ENCODE measurements at regions not wholly inside any gene's neighbourhood (a gene's known extent, or its start where the extent isn't known, plus 50 kb on each side); places are given as distances from the start of the nearest gene placed in this dataset.

GRCh38 chr3:167958141-167958540 is 137.6 kb downstream of the GOLIM4 start:
- no peak for DNase-seq

- DNase-seq, result no peak
Measured at GRCh38 chr3:167952969-167953368, 142.8 kb downstream of the GOLIM4 start.

- DNase-seq, result no peak
Measured at GRCh38 chr3:167950212-167950611, 145.5 kb downstream of the GOLIM4 start.

GRCh38 chr3:167941234-167941995 is 154.3 kb downstream of the GOLIM4 start:
- peak; percentile 14 for DNase-seq

- DNase-seq, result peak; percentile 2
Measured at GRCh38 chr3:167940241-167940640, 155.5 kb downstream of the GOLIM4 start.

- DNase-seq, result no peak
Measured at GRCh38 chr3:167938516-167938915, 157.2 kb downstream of the GOLIM4 start.

GRCh38 chr3:167936019-167936418 is 159.7 kb downstream of the GOLIM4 start:
- no peak for DNase-seq

- DNase-seq, result no peak
Measured at GRCh38 chr3:167930453-167930852, 165.3 kb downstream of the GOLIM4 start.

- no peak for DNase-seq
Measured at GRCh38 chr3:167929968-167930367, 165.8 kb downstream of the GOLIM4 start.

- no peak for DNase-seq
Measured at GRCh38 chr3:167928381-167928780, 167.3 kb downstream of the GOLIM4 start.

- no peak for DNase-seq
Measured at GRCh38 chr3:167920747-167921146, 175.0 kb downstream of the GOLIM4 start.

GRCh38 chr3:167919590-167919989 is 176.1 kb downstream of the GOLIM4 start:
- no peak for DNase-seq

- DNase-seq, result no peak
Measured at GRCh38 chr3:167918686-167919085, 177.0 kb downstream of the GOLIM4 start.

- DNase-seq, result no peak
Measured at GRCh38 chr3:167918008-167918596, 177.6 kb downstream of the GOLIM4 start.

GRCh38 chr3:167913219-167913835 is 177.8 kb downstream of the SERPINI1 start:
- DNase-seq, result no peak

- DNase-seq, result no peak
Measured at GRCh38 chr3:167909952-167910351, 174.4 kb downstream of the SERPINI1 start.

- no peak for DNase-seq
Measured at GRCh38 chr3:167909504-167909896, 174.0 kb downstream of the SERPINI1 start.

- DNase-seq, result no peak
Measured at GRCh38 chr3:167908746-167909503, 173.4 kb downstream of the SERPINI1 start.

- no peak for DNase-seq
Measured at GRCh38 chr3:167908221-167908620, 172.7 kb downstream of the SERPINI1 start.

- no peak for DNase-seq
Measured at GRCh38 chr3:167901138-167901537, 165.6 kb downstream of the SERPINI1 start.

- DNase-seq, result no peak
Measured at GRCh38 chr3:167899093-167899492, 163.6 kb downstream of the SERPINI1 start.

GRCh38 chr3:167898091-167898490 is 162.6 kb downstream of the SERPINI1 start:
- no peak for DNase-seq

GRCh38 chr3:167895684-167896083 is 160.2 kb downstream of the SERPINI1 start:
- DNase-seq, result no peak

Data from activated CD4-positive, alpha-beta T cell treated with anti-CD3 and anti-CD28 coated beads, Interleukin-2, amount 50 U/mL, for 16 hours (primary cell).